T47D (cell line): ENCODE measurements at regions not wholly inside any gene's neighbourhood (a gene's known extent, or its start where the extent isn't known, plus 50 kb on each side); places are given as distances from the start of the nearest gene placed in this dataset.

Experiments used
- DNase-seq, 2 experiments: peaks; one replicate each; pipeline versions ENCODE4 v3.0.0 to v3.0.0-alpha.2; 2011 to 2012; ENCODE audit warnings: low read depth in 1 of 2, low spot score in 1 of 2
- JUND ChIP-seq: IDR thresholded peaks from 2 replicates; pipeline ENCODE4 v1.6.1; 2012; ENCODE audit warnings: low read depth
- in situ Hi-C: cut with HindIII; loops from 2 replicates; pipeline ENCODE4 v1.10.0; 2016; ENCODE audit warnings: low sequenced_read_pairs, low pct_unique_long_range_greater_than_20kb

GRCh38 chr3:83821506-83821905, 1137.3 kb upstream of the CADM2 start:
- no peak for TF ChIP-seq JUND
- in situ Hi-C loops: no loop called here

GRCh38 chr3:83823095-83823494, 1135.7 kb upstream of the CADM2 start:
- TF ChIP-seq JUND: no peak
- in situ Hi-C loops: no loop called here
- DNase-seq: no peak

More at GRCh38 chr3:83821506-83821905, 1137.3 kb upstream of the CADM2 start:
- DNase-seq: no peak

GRCh38 chr3:83835040-83835439, 1123.7 kb upstream of the CADM2 start:
- no peak for TF ChIP-seq JUND
- in situ Hi-C loops: no loop called here
- no peak for DNase-seq

GRCh38 chr3:83842511-83842910, 1116.3 kb upstream of the CADM2 start:
- in situ Hi-C loops: no loop called here
- TF ChIP-seq JUND: no peak
- no peak for DNase-seq

DNA sequence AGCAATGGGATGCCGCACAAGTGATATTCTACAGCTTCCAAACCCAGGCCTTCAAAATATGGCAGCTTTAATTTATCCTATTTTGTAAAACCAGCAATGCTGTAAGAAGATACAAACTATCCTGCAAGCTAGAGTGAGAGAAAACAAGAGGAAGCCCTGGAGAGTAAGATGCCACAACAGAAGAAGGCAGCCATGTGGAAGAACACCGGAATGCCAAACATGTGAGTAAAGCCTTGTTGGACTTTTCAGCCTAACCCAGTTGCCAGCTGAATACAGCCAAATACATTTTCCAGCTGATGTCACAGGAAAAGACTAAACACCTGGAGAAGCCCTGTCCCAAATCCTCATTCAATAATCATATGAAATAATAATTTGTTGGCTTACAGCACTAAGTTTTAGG, 1115.1 kb upstream of the CADM2 start:
- TF ChIP-seq JUND: no peak
- in situ Hi-C loops: no loop called here
- no peak for DNase-seq

DNA sequence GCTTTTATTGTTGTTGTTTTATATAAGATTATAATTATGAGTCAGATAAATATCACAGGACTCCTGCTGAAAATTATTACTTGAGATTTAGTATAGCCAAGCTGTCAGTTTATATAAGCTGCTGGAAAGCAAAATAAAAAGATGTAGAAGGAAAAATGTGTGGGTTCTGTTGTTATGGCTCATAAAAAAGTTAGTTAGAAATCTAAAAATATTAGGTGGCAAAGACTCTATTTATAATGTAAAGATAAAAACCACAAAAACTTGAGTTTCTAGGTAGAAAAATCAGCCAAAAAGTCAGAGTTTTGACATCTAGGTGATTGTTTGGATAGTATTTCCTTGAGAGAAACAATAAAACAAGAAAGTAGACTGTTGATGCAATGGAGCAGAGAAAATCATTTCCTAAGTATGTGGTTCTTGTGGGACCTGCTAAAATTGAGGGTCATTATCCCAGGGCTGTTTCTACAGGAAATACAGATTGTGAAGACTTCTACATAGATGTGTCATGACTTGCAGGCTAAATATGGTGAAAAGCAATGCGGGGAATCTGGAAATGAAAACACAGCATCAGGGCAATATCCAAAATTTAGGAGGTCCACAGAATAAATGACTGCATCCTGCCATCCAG, 1109.6 kb upstream of the CADM2 start:
- in situ Hi-C loops: no loop called here
- TF ChIP-seq JUND: no peak
- DNase-seq: no peak

GRCh38 chr3:83863380-83863779, 1095.4 kb upstream of the CADM2 start:
- DNase-seq: no peak
- no peak for TF ChIP-seq JUND
- in situ Hi-C loops: no loop called here

GRCh38 chr3:83868909-83869567, 1089.8 kb upstream of the CADM2 start:
- TF ChIP-seq JUND: no peak
- in situ Hi-C loops: no loop called here

GRCh38 chr3:83873550-83873949, 1085.2 kb upstream of the CADM2 start:
- no peak for TF ChIP-seq JUND
- in situ Hi-C loops: no loop called here
- DNase-seq: no peak

More at GRCh38 chr3:83868909-83869567, 1089.8 kb upstream of the CADM2 start:
- DNase-seq: no peak

- in situ Hi-C loops: no loop called here
- DNase-seq: no peak
- no peak for TF ChIP-seq JUND
These were observed 1080.9 kb upstream of the CADM2 start for GRCh38 chr3:83877910-83878309.

DNA sequence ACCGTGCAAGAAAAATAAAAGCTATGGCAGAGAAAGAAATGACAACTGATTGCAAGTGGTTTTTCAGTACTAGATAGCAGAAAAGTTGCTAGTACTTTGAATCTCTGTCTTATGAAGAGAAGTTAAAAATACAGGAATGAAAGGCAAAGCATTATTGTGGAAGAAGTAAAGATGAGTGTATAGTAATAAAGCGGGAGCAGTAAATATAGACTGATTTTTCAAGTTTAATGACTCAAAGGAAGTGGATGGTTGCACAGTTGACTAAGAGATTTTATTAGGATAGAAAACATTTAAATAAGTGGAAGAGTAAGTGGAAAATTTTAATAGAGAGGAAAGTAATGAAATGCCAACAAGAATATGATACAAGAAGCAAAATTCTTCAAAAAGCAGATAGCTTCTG, 1076.1 kb upstream of the CADM2 start:
- no peak for TF ChIP-seq JUND
- no peak for DNase-seq
- in situ Hi-C loops: no loop called here

DNA sequence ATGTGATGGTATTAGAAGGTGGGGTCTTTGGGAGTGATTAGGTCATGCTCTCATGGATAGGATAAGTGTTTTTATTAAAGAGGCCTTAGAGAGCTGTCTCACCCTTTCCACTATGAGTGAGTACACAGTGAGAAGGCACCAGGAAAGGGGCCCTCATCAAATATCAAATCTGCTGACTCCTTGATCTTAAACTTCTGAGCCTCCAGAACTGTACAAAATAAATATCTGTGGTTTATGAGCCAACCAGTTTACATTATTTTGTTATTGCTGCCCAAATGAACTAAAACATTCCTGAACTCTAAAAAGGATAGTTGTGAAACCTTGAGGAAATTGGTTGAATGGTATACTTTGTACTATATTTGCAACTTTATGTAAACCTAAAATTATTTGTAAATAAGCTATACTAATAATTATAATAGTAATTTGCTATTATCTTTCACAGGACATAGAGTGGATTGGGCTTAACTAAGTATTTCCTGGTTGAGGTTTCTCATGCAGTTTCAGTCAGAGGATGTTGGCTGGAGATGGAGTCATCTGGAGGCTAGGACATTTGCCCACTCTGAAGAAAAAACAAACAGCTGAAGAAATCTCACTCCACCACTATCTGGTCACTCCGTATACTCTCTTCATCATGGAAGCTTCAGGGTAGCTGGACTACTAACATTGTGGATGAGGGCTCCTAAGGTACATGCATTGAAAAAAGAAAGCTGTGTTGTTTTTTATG, 1068.6 kb upstream of the CADM2 start:
- in situ Hi-C loops: no loop called here
- DNase-seq: no peak
- TF ChIP-seq JUND: no peak

GRCh38 chr3:83890763-83891135, 1068.0 kb upstream of the CADM2 start:
- in situ Hi-C loops: no loop called here
- no peak for DNase-seq
- no peak for TF ChIP-seq JUND

DNA sequence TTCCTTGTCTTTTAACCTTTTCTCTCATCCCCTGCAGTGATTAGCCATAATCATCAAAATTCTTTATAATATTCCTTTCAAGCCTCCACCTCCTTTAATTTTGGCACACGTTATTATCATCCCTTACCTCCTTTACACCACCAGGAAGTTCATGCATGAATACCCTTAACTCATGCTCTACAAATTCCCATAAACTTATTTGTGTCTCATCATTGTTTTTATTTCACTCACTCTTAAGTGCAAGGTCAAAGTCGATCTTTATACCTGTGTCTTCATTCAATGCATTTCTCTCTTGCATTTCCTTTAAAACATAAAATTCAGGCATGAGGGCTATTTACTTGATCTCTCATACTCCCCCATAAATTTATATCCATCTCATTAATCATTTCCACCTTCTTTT, 1064.6 kb upstream of the CADM2 start:
- in situ Hi-C loops: no loop called here
- DNase-seq: no peak

More for the DNA sequence above, 1064.6 kb upstream of the CADM2 start:
- TF ChIP-seq JUND: no peak
